Urothelium cell line (cell line): ENCODE measurements at regions not wholly inside any gene's neighbourhood (a gene's known extent, or its start where the extent isn't known, plus 50 kb on each side); places are given as distances from the start of the nearest gene placed in this dataset.

ENCODE experiments used
- DNase-seq: peaks from one replicate; pipeline ENCODE4 v3.0.0; 2011; ENCODE audit warnings: low spot score, mixed read lengths
- FAIRE-seq: peaks from 2 replicates; lab custom pipeline; 2011; peaks lifted over from hg19 to GRCh38; lab: Jason Lieb, UNC

DNA sequence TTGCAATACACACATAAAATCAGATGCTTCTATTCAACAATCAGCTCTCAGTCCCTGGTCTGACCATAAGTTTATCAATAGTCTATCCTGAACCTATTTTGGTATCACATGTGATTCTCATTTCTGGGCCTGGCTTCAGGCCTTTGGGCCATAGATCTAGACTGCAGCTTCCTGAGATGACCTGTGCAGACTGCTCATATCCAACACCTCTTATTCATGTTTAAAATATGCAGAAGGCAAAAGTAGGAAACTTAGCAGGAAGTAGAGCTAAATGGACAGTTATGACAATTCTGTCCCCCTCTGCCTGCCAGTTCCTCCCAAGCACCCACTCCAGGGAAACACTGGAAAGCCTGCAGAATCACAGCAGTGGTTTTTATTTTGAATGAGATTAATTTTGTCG lies 53.3 kb downstream of the C7orf25 start:
- no peak for FAIRE-seq
- DNase-seq, result no peak

GRCh38 chr7:42856605-42856987 lies 55.3 kb downstream of the C7orf25 start:
- DNase-seq (no peak), FAIRE-seq (no peak)

GRCh38 chr7:42854571-42855118 lies 57.2 kb downstream of the C7orf25 start:
- no peak for FAIRE-seq
- DNase-seq, result no peak

DNA sequence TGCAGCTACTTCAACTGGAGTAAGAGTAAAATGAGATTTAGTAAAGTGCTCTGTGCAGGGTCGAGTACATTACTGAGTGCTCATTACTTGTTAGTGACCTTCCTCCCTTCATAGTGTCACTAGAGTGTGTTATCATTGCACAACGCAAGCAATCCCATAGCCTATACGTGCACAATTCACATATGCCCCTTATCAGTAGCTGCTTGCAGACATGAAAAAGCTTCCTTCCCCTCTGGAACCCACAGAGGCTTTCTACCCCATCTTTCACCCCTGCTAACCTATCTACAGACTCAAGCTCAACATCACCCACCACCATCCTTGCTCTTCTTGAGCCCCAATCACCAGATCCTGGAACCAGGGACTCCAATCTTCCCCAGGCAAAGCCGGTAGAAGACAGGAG lies 59.3 kb downstream of the C7orf25 start:
- DNase-seq (no peak), FAIRE-seq (peak; percentile 40)

DNA sequence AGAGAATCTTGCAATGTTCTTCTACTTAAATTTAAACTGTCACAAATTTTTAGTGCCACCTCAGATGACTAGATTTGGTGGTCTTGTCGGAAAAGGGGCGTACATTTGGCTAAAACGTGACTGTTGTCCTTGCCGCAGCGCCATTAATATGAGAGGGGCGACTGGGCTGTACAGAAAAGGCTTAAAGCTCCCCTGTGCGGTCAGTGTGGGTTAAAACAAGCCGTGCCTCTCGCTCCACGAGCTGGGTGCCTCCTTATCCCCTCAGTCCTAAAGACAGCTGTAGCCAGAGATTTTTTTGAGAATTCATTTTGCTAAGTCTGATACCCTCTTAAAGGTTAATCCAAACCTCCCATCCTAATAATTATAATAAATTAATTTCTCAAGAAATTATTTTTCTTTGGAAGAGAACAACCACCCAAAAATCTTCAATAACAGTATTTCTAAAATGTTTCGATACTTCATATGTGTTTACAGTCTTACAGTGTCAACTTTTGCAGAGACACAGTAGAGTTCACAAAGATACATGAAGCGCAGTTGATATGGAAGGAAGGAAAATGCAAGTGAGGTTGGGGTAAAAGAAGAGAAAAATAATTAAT lies 68.6 kb downstream of the C7orf25 start:
- DNase-seq (peak; percentile 81), FAIRE-seq (peak; percentile 77)

- FAIRE-seq, result no peak
- no peak for DNase-seq
Measured at GRCh38 chr7:42834676-42835075, 77.2 kb downstream of the C7orf25 start.

- FAIRE-seq (peak; percentile 59), DNase-seq (no peak)
Measured at GRCh38 chr7:42833411-42833810, 78.5 kb downstream of the C7orf25 start.

DNA sequence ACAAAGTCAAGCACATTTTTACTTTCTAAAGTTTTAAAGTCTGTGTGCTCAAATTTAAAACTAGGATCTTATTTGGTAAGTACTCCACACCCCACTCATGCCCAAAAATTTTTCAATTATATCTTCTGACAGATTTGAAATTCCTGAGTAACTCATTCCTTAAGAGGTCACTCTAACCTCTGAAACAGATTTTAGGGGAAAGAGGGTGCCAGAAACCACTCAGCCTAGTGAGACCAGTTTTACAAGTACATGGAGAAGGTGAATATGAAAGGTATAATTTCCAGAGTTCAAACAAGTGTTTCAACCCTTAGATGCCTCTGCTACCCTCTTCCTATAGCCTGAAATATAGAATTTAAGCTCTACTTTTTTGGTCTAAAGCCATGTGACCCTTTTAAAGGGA lies 79.2 kb downstream of the C7orf25 start:
- FAIRE-seq, result no peak
- DNase-seq, result no peak

DNA sequence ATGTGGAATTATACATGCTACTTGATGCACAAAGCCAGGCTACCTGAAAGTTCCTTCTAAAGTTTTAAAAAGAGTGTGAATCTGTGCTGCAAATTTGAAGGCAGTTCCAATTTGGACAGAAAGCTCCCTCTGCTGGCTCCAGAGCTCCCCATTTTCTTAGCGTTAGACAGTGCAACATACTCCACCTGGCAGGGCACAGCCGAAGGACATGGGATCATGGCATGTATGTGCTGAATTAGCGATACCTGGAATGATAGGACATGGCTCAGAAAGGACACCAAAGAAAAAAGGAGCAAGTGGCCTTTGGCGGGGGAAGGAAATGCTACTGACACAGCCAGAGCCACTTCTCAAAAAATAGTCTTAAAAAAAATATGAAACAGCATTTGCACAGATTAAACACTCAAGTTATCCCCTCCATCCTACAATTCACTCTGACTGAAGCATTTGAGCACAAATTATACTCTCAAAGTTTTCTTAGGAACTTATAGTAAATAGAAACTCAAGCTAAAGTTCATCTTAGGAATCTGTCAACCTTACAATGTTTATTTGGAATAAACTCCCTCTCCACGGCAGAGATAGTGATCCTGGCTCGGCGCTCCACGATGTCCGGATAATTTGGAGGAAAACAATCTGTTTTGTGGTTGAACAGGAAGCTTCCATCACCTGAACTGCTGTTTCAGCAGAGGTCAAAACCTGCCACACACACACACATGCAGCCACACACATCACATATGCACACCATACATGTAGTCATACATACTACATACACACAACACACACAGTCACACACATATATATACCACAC lies 80.0 kb downstream of the C7orf25 start:
- FAIRE-seq (peak; percentile 66), DNase-seq (peak; percentile 67)

DNA sequence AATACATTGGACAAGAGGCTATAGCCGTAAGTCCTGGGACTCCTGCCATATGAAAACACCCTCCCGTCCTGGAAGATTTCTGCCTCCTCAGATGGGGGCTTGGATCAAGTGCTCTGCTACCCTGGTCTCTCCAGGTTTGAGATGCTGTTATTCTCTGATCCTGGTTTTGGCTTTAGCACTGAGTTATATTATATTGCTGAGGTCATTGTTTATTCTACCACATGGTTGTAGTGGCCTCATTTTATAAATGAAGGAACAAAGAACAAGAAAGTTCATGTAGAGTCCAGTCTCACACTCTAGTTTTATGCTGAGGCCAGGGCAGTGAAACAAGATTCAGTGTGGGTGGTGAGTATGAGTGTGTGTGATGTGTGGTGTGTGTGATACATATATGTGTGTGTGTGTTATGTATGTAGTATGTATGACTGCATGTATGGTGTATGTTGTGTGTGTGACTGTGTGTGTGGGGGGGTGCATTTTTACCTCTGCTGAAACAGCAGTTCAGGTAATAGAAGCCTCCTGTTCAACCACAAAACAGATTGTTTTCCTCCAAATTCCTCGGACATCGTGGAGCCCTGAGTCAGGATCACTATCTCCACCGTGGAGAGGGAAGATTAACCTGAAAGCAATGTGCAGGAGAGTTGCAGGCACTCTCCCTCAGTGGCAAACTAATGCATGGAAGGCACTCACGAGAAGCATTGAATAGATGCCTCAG lies 80.7 kb downstream of the C7orf25 start:
- DNase-seq (no peak), FAIRE-seq (peak; percentile 86)

DNA sequence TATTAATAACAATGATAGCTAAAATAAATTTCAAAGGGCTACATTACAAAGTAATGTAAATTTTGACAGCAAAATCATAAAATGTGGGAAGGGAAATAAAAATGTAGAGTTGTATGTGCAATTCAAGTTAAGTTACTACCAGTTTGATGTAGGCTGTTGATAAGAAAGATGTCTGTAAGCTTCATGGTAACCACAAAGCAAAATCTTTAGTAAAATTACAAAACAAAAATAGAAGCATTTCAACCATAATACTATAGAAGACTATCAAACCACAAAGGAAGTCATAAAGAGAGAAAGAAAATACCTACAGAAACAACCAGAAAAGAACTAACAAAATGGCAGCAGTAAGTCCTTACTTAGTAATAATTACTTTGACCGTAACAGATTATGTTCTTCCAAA lies 99.1 kb downstream of the C7orf25 start:
- DNase-seq (no peak), FAIRE-seq (no peak)

- no peak for FAIRE-seq
- DNase-seq, result no peak
Measured at GRCh38 chr7:42805601-42806000, 106.3 kb downstream of the C7orf25 start.

GRCh38 chr7:42794673-42795072 lies 117.2 kb downstream of the C7orf25 start:
- DNase-seq, result no peak
- FAIRE-seq, result peak; percentile 95

GRCh38 chr7:42792841-42793240 lies 119.0 kb downstream of the C7orf25 start:
- no peak for DNase-seq
- FAIRE-seq, result no peak

DNA sequence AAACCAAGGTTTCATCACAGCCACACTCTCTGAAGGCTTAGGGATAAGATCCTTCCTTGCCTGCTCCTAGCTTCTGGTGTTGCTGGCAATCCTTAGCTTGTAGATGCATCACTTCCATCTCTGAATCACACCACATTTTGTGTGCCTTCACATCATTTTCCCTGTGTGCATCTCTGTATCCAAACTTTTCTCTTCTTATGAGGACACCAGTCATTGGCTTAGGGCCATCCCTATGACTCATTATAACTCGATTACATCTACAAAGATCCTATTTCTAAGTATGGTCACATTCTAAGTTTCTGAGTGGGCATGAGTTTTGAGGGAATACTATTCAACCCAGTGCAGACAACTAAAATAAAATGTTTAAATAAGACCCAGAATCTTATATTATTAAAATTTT lies 121.7 kb downstream of the C7orf25 start:
- DNase-seq (no peak), FAIRE-seq (no peak)

- DNase-seq (no peak), FAIRE-seq (no peak)
Measured at GRCh38 chr7:42774436-42774835, 137.4 kb downstream of the C7orf25 start.

DNA sequence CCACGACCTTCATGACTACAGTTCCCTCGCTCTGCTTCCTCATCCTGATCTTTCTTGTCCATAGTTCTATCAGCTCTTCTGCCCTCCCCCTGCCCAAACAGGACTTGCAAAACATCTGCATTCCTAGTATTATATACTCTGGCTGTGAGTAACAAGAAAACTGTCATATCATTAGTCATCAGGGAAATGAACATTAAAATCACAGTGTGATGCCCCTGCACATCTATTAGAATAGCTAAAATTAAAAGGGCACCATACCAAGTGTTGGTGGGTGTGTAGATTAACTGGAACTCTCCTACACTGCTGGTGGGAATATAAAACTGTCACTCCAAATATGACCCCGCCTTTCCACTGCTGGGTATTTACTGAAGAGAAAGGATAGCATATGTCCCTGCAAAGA lies 141.8 kb downstream of the C7orf25 start:
- no peak for DNase-seq
- no peak for FAIRE-seq

DNA sequence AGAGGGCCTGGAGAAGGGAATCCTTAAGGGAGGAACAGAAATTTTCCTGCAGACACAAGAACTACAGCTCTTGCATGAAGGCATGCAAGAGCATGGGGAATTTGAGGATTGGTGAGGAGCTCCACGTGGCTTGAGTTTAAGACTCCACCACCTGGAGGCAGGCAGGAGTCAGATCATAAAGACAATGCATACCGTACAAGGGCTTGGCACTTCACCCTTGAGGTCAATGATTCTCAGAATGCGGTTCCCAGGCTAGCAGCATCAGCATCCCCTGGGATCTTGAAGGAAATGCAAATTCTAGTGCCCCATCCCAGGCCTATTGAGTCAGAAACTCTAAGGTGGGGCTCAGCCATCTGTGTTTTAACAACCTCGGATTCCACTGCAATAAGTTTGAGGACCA lies 143.8 kb downstream of the C7orf25 start:
- peak; percentile 23 for FAIRE-seq
- no peak for DNase-seq

DNA sequence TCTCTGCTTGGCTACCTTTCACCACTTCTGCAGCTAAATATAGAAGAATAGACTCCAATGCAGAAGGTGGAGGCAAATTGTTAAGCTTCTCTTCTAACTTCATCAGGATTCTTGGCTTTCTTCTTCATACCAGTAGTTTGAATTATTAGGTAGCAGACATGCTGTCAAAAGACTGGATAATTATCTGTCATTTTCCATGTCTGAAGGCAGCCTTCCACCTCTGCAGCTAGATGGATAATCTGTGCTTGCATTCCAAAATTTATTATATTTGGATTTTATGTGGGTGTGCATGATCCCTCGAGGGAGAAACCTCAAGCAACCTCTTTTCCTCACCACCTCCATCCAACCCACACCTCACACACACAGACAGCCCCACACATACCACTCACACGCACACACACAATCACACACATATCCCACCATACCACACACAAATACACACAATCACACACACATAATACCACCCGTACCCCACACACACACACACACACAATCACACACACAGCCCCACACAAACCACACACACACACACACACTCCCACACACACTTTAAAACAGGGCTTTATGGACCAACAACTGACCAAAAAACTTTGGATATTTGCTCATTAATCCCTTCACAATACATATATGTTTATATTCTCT lies 145.0 kb downstream of the C7orf25 start:
- no peak for DNase-seq
- FAIRE-seq, result peak; percentile 93

DNA sequence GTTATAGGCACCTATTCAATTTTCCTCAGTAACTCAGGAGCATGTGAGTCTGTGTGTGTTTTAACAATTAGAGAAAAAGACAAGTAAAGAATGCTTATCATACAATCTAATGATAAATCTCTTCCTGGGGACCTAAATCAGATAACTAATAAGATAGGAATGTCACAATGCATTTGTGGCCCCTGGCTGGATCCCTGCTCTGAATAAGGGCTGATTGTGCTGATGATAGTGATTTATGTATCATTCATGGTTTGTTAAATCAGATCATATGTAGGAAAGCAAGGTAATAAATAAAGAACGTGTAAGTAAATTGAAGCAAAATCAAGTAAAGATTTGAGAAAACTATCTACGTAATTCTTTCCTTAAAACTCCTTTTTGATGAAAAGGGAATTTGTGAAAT lies 145.9 kb downstream of the C7orf25 start:
- DNase-seq (no peak), FAIRE-seq (no peak)

- FAIRE-seq, result no peak
Measured at GRCh38 chr7:42763137-42763551, 148.7 kb downstream of the C7orf25 start.

More at GRCh38 chr7:42763137-42763551, 148.7 kb downstream of the C7orf25 start:
- DNase-seq, result no peak
